HG03045 (cell line): ENCODE measurements at regions not wholly inside any gene's neighbourhood (a gene's known extent, or its start where the extent isn't known, plus 50 kb on each side); places are given as distances from the start of the nearest gene placed in this dataset.
"Not testable (repeated sequence)": the region's sequence is repeated elsewhere in the genome, so short reads cannot be mapped to it uniquely, and the experiment has no call there.

Experiments
- ATAC-seq: cut with Tn5 transposase; IDR thresholded peaks from one replicate; pipeline ENCODE4 v1.9.1; 2021; ENCODE audit warnings: mild to moderate bottlenecking, moderate library complexity; ENCODE audit not compliant: unreplicated experiment

DNA sequence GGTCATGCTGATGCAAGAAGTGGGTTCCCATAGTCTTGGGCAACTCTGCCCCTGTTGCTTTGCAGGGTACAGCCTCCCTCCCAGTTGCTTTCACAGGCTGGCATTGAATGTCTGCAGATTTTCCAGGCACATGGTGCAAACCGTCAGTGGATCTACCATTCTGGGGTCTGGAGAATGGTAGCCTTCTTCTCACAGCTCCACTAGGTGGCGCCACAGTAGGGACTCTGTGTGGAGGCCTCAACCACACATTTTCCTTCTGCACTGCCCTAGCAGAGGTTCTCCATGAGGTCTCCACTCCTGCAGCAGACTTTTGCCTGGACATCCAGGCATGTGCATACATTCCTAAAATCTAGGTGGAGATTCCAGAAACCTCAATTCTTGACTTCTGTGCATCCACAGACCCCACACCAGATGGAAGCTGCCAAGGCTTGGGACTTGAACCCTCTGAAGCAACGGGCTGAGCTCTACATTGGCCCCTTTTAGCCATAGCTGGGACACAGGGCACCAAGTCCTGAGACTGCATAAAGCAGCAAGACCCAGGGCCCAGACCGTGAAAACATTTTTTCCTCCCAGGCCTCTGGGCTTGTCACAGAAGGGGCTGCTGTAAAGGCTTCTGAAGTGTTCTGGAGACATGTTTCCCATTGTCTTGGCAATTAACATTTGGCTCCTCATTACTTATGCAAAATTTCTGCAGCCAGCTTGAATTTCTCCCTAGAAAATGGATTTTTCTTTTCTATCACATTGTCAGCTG lies 466.2 kb upstream of the PBX1 start:
- no peak for ATAC-seq

DNA sequence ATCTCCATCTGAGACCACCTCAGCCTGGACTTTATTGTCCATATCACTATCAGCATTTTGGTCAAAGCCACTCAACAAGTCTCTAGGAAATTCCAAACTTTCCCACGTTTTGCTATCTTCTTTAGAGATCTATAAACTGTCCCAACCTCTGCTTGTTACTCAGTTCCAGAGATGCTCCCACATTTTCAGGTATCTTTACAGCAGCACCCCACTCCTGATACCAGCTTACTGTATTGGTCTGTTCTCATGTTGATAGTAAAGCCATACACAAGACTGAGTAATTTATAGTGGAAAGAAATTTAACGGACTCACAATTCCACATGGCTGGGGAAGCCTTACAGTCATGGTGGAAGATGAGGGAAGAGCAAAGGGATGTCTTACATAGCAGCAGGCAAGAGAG lies 465.4 kb upstream of the PBX1 start:
- no peak for ATAC-seq

DNA sequence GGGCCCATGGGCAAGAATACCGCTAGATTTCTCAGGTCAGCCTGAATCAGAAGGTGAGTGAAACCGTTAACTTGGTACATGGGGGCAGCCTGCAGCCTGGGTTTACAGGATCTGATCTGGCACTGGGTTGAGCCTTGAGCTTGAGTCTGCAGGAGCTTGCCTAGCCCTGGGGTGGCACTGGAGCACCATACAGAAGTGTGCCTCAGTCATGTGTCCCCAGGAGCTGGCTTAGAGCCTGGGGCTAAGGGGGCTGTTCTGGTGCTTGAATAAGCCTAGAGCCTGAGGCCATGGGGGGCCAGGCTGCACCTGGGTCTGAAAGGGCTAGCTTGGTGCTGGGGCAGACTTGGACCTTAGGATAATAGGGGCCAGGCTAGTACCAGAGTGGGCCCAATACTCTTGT lies 457.2 kb upstream of the PBX1 start:
- ATAC-seq, result no peak

DNA sequence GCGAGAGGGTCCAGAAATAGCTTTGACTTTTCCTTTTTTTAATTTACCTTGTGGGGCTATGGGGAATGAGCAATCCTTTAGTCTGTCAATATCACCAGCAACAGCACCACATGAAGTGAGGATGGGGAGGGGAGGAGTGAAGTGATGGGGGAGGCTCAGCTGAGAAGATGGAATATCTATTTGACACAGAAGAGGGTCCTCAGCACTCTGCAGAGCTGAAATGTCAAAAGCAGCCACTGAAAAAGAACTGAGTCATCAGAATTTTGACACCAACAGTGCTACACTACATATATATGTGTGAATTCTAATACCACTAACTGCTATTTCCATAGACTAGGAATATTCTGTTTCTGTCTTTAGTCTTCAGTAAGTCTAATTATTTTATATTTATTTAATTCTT lies 427.0 kb upstream of the PBX1 start:
- ATAC-seq, result no peak

DNA sequence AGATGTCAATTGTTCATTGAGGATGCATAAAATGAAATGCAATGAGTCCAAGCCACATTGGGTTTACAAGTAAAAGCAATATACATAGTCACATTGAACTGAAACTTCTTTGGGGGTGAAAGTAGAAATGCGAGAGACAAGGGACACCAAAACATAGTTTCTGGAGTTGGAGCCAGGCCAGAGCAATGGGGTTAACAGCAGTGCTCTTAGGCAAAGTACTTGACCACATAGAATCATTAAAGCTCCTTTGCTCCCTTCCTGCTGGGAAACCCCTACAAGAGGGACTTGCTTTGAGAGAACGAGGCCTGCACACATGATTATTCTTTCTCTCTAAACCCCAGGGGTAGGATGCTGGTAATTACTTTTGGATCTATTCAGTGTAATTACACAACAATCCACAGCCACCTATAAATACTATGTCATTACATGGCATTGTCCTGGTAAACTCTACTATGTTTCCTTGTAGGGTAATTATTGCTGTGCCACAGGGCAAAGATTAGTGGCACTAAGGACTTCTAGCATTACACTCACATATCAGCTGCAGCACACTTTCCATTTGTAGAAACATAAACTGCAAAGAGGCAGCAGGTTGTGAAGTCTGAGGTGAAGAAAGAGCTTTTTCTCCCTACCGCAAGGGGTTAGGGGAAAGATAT lies 421.6 kb upstream of the PBX1 start:
- ATAC-seq, result no peak

DNA sequence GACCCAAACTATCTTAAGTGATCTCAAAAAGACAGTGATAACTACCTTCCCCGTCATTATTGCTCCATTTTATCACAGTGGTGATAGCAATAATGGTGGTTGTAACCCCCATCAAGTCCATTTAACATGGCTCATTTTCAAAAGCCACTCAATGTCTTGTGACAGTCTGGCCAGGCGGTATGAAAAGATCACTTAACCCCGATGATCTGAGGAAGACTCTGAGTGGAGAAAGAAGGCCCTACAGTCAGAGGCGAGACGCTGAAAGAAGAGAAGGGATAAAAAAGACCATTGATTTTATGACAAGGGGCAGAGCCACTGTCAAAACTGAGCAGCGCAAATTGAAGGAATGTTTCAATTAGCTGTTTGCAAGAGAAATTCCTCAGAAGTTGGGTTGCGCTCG lies 417.2 kb upstream of the PBX1 start:
- no peak for ATAC-seq

DNA sequence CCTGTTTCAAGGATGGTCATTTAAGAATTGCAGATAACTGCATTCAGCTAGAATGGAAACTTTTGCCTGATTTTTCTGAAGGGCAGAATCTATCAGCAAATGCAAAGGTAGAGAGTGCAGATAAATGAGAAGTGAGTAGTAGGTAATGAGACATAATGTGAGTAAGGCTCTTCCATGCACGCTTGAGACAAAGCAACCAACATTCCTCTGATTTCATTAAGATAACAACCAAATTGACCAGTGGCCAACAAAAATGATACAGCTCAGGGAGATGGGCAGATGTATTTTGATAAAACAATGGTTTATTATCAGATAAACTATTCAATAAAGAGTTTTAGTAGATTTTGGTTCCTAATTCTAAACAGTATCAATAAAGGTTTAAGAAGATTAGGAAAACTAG lies 404.4 kb upstream of the PBX1 start:
- ATAC-seq, result no peak

DNA sequence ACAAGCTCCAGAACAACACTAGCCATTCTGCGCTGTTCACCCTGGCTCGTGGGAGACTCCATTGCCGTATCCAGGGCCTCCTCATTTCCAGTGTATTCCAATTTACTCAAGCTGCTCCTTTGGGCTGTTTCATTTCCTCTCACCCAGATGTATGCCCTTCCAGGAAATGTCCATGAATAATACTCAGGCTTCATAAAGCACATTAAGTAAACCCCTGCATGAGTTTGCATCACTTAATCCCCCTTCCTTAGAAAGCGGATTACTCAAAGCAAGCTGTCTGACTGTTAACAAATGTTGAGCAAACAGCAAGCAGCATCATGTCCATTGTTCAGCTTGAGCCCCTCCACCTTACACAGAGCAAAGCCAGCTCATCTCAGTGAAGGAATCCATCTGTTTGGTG lies 403.6 kb upstream of the PBX1 start:
- ATAC-seq, result no peak

DNA sequence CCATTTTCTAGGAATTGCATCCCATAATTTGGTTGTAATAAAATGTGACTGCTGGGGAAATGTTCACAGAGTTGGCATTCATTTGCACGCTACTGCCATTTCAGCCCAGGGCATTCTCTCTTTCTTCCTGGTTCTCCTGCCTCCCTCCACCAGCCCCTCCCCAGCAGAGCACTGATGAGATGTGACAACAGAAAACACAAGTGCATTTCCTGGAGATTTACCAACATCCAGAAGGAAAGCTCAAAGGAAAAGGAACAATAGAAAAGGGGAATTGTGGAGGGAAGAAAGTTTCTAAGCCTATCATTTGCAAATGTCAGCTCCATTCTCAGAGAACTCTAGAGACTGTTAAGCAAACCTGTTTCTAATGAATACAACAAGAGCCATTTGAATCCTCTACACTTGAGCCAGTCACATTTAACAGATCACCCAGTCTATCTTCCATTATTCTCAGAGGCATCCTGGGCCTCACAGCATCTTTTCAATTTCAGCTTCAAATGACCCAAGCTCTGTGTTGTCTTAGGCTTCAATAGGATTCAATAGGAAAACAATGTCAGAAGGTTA lies 395.6 kb upstream of the PBX1 start:
- no peak for ATAC-seq

DNA sequence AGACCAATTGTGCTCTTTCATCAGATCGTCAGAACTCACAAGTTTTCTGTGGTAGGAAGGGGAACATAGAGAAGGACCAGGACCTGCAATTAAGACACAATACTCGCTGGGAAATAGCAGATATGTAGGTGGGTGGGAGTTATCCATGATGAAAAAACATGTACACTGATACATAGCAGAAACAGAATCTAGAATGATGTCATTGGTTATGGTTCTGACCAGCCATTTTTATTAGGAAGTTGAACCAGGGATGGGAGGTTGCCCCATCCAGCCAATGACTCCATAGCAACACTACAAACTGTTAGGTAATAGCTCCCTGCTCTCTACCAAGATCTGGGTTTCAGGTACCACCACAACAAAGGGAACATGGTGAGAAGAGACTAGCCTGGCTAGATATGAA lies 393.5 kb upstream of the PBX1 start:
- ATAC-seq, result no peak

DNA sequence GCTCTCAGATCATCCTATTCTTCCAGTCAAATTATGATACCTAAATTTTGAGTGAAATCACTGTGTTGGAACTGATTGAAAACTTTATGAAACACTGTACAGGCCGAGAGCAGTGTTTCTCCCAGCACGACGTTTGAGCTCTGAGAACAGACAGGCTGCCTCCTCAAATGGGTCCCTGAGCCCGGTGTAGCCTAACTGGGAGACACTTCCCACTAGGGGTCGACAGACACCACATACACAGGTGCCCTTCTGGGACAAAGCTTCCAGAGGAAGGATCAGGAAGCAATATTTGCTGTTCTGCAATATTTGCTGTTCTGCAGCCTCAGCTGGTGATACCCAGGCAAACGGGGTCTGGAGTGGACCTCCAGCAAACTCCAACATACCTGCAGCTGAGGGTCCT lies 392.5 kb upstream of the PBX1 start:
- ATAC-seq, result not testable (repeated sequence)

DNA sequence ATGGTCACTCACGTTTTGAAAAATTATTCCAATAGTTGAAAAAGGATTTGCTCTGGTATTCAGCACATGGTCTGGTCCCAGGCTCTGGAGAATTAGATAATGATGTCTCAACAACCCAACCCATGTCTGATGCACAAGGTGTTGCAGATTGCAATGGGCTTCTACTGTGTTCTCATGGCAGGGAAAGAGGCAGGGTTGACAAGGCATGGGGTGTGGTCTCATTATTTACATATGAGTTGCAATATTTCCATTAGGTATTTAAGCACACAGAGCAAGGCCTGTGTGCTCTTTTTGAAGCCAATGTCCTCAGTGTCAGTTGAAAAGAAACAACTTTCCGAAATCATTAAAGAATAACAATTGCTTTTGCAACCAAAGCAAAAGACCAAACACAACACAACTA lies 381.9 kb upstream of the PBX1 start:
- no peak for ATAC-seq

DNA sequence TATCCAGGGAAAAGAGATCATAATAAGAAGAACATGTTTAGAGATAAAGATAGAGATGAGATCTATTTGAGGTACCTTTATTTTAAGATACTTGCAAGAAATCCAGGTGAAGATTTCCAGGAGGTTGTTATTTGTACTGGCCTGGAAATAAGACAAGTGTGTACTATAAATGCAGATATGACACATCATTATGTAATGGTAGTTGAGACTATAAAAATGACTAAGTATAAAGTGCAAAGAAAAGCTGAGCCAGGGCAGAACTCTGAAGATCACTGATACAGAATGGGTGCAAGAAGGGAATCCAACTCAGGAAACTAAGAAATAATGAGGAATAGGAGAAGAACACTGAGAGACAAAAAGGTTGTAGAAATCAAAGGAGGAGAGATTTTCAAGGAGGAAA lies 378.2 kb upstream of the PBX1 start:
- no peak for ATAC-seq

DNA sequence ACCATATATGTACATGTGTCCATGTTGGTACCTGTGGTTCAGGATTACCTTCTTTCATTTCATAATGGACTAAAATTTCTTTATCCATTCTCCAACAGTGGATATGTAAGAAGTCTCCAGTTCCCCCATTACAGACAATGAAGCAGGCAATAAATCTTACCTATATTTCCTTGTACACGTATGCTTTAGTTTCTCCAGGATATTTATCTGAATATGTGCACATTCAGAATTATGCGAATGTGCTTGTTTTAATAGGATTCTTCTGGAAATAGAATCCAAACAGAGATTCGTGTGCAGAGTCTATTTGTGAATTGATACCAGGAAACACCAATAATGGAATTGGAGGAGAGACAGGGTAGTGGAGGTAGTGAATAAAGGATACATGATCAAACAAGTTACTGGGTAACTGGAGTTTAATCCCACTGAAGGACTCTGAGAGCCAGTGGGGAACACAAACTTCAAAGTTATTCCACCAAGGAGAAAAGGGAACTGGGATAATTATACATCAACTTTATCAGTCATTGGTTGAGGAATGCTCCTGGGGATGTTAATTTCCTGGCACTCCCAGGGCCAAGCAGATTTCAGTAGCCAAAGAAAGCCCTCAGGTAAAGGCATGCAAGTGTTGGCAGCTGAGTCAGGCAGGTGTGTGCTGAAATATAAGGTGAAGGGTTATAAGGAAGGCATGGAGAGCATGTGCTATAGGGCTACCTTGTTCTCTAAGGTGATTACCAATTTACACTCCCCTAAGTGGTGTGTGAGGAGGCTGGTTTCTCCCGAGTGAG lies 374.9 kb upstream of the PBX1 start:
- ATAC-seq, result no peak

DNA sequence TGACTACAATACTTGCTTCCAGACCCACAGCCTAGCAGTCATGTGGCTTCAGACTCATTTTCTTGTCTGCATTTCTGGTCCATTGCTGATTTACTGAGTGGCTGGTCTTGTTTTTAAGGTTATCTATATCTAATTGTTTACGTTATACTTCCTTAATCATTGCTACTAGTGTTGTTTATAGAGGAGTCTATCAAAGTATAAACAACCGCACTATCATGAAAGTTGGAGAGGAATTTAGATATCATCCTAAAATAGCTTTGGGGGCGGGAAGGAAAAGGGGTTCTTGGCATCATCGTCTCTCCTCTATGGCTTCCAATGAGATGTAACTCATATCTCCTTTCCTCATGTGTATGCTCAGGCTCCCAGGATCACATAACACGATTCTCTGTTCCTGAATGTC lies 372.1 kb upstream of the PBX1 start:
- ATAC-seq, result no peak

DNA sequence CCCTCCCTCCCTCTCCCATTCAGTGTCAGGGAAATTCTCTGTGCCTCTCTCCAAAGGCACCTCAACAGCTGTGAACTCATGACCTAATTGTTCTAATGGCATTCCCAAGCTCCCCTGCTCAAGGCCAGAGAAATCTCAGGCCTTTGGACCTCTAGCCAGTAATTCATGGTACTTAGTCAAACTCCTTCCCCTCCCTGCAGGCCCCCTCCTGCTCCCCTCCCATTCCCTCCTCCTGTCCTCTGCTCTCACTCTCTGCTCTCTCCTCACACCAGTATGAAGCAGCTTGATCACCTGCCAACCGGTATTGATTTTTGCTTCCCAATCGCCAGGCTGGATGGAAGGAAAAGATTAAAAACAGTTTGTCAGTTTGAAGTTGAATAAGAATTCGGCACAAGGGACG lies 370.5 kb upstream of the PBX1 start:
- no peak for ATAC-seq

DNA sequence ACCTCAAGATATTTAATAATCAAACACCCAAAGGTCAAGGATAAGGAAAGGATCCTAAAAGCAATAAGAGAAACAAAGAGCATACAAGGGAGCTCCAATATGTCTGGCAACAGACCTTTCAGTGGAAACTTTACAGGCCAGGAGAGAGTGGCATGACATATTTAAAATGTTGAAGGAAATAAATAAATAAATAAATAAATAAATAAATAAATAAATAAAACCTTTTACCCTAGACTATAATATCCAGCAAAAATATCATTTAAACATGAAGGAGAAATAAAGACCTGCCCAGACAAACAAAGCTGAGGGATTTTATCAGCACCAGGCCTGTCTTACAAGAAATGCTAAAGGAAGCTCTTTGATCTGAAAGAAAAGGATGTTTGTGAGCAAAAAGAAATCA lies 367.8 kb upstream of the PBX1 start:
- ATAC-seq, result no peak

DNA sequence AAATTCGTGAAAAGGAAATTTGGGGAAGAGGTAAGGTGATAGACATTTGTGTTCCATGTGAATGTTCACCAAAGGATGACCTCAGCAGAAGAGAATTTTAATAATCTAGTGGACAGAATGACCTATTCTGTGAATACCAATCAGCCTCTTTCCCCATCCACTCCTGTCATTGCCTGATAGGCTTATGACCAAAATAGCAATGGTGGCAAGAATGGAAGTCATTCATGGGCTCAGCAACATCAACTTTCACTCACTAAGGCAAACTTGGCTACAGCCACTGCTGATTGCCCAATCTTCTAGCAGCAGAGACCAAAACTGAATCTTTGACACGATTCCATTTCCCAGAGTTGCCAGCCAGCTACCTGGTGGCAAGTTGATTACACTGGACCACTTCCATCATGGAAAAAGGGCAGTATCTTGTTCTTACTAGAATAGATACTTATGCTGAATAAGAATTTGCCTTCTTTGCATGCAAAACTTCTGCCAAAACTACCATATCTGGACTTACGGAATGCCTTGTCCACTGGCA lies 348.7 kb upstream of the PBX1 start:
- ATAC-seq, result no peak

DNA sequence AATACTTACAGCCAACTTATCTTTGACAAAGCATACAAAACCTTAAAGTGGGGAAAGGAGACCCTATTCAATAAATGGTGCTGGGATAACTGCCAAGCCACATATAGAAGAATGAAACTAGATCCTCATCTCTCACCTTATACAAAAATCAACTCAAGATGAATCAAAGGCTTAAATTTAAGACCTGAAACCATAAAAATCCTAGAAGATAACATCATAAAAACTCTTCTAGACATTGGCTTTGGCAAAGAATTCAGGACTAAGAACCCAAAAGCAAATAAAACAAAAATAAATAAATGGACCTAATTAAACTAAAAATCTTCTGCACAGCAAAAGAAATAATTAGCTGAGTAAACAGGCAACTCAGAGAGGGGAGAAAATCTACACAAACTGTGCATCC lies 335.6 kb upstream of the PBX1 start:
- ATAC-seq, result no peak

DNA sequence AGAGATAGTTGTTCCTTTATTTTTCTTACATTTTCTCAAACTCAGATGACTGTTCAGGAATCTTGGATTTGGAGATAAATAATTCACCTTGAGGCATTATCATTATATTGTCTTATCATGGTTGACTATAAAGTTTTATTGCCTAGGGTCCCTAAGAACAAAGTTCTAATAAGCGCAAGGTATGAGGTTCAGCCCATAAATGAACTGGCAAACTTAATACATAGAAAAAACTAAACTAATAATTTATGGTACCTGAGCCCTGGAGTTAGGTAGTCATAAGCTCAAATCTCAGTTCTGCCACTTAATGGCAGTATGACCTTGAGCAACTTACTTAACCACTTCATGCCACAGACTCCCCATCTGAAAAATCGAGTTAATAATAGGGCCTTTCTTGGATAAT lies 334.0 kb upstream of the PBX1 start:
- no peak for ATAC-seq

DNA sequence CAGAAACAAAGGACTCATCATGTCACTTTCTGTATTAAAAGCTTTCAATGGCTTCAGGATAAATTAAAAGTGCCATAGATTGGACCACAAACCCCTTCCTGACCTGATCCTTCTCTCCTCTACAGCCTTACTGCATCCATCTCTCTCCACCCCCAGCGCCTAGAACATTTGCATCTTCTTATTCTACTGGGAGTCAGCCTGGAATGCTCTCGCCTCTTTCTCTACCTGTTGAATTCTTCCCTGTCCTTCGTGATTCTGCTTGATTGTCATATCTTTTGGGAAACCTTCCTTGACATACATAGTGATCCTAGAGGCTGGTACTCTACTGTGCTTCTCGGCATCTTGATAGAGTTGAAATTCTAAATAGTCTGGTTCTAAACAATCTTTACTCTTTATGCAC lies 332.0 kb upstream of the PBX1 start:
- no peak for ATAC-seq

DNA sequence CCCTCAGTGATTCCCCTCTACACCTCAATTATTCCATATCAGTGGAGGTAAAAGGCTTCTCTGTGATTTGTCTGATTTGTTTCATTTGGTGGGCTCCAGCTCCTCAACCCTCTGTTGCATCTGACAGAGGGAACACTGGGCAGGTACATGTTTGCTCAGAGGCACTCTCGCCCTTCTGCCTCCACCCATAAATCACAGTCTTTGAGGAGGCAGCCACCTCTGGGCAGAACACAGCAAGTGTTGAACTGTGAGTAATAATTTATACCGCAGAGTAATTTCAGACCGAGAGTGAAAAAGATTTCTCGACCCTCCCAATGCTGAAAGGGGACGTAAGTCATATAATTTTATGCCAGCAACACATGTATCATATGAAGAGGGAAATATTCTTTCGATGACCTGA lies 330.1 kb upstream of the PBX1 start:
- no peak for ATAC-seq
